H9 (cell line): ENCODE measurements at regions not wholly inside any gene's neighbourhood (a gene's known extent, or its start where the extent isn't known, plus 50 kb on each side); places are given as distances from the start of the nearest gene placed in this dataset.

Source experiments
- DNase-seq: peaks from one replicate; pipeline ENCODE4 v3.0.0-alpha.2; 2017
- H2AFZ ChIP-seq: one replicate; pipeline ENCODE4 v1.6.1; 2013; ENCODE audit warnings: mild to moderate bottlenecking, low read length, control low read depth, moderate library complexity
- H2AK5ac ChIP-seq: 2 replicates; pipeline ENCODE4 v1.6.1; 2013; ENCODE audit warnings: low read length, control low read depth, mixed read lengths; ENCODE audit not compliant: insufficient read length
- H2BK120ac ChIP-seq: one replicate; pipeline ENCODE4 v1.6.1; 2013; ENCODE audit warnings: low read depth, mild to moderate bottlenecking, low read length, control low read depth, inconsistent platforms; ENCODE audit not compliant: poor library complexity, severe bottlenecking
- H2BK12ac ChIP-seq: 2 replicates; pipeline ENCODE4 v1.6.1; 2013; ENCODE audit warnings: low read length, control low read depth, mixed read lengths, low read depth; ENCODE audit not compliant: insufficient read length
- H2BK15ac ChIP-seq: 2 replicates; pipeline ENCODE4 v1.6.1; 2013; ENCODE audit warnings: low read depth, low read length, control low read depth
- H2BK20ac ChIP-seq: one replicate; pipeline ENCODE4 v1.6.1; 2013; ENCODE audit warnings: low read depth, mild to moderate bottlenecking, low read length, control low read depth, inconsistent platforms; ENCODE audit not compliant: poor library complexity, severe bottlenecking
- H2BK5ac ChIP-seq: 2 replicates; pipeline ENCODE4 v1.6.1; 2013; ENCODE audit warnings: low read length, control low read depth, mixed read lengths; ENCODE audit not compliant: insufficient read length
- H3K14ac ChIP-seq: 2 replicates; pipeline ENCODE4 v1.6.1; 2013; ENCODE audit warnings: low read length, control low read depth; ENCODE audit not compliant: insufficient read depth
- H3K18ac ChIP-seq: 2 replicates; pipeline ENCODE4 v1.6.1; 2013; ENCODE audit warnings: low read depth, mild to moderate bottlenecking, mixed read lengths, low read length, control low read depth; ENCODE audit not compliant: insufficient read length
- H3K23ac ChIP-seq: 2 replicates; pipeline ENCODE4 v1.6.1; 2013; ENCODE audit warnings: low read length, control low read depth, mixed read lengths, low read depth; ENCODE audit not compliant: insufficient read length
- H3K23me2 ChIP-seq: 2 replicates; pipeline ENCODE4 v1.6.1; 2013; ENCODE audit warnings: low read depth, mild to moderate bottlenecking, mixed read lengths, low read length, control low read depth; ENCODE audit not compliant: insufficient read length, poor library complexity, severe bottlenecking
- H3K27ac ChIP-seq: 2 replicates; pipeline ENCODE4 v1.5.1; 2013; ENCODE audit warnings: low read length, control low read depth, mixed read lengths, low read depth; ENCODE audit not compliant: insufficient read length
- H3K27me3 ChIP-seq: 2 replicates; pipeline ENCODE4 v1.6.1; 2013; ENCODE audit warnings: low read length, control low read depth, inconsistent platforms; ENCODE audit not compliant: insufficient read depth
- H3K4ac ChIP-seq: 2 replicates; pipeline ENCODE4 v1.6.1; 2013; ENCODE audit warnings: low read depth, mild to moderate bottlenecking, control low read depth, inconsistent platforms, low read length, moderate library complexity
- H3K4me1 ChIP-seq: 2 replicates; pipeline ENCODE4 v1.6.1; 2013; ENCODE audit warnings: low read length, control low read depth, inconsistent platforms; ENCODE audit not compliant: insufficient read depth
- H3K4me2 ChIP-seq: 2 replicates; pipeline ENCODE4 v1.6.1; 2013; ENCODE audit warnings: low read length, control low read depth, mixed read lengths; ENCODE audit not compliant: insufficient read length, insufficient read depth
- H3K56ac ChIP-seq: 2 replicates; pipeline ENCODE4 v1.6.1; 2013; ENCODE audit warnings: low read depth, mild to moderate bottlenecking, mixed read lengths, low read length, control low read depth; ENCODE audit not compliant: insufficient read length
- H3K79me1 ChIP-seq: 2 replicates; pipeline ENCODE4 v1.6.1; 2013; ENCODE audit warnings: low read depth, mild to moderate bottlenecking, moderate library complexity, low read length, control low read depth, inconsistent platforms; ENCODE audit not compliant: insufficient read depth, poor library complexity, severe bottlenecking
- H3K79me2 ChIP-seq: 2 replicates; pipeline ENCODE4 v1.6.1; 2013; ENCODE audit warnings: low read length, control low read depth, inconsistent platforms; ENCODE audit not compliant: insufficient read depth
- H3K9ac ChIP-seq: 2 replicates; pipeline ENCODE4 v1.6.1; 2013; ENCODE audit warnings: low read length, control low read depth, mixed read lengths; ENCODE audit not compliant: insufficient read length; ENCODE audit errors: extremely low read depth
- H3K9me3 ChIP-seq: one replicate; pipeline ENCODE4 v1.6.1; 2013; ENCODE audit warnings: low read depth, low read length, inconsistent platforms; ENCODE audit not compliant: control insufficient read depth
- H3T11ph ChIP-seq: one replicate; pipeline ENCODE4 v1.6.1; 2013; ENCODE audit warnings: mild to moderate bottlenecking, low read length, control low read depth, inconsistent platforms
- H4K20me1 ChIP-seq: one replicate; pipeline ENCODE4 v1.6.1; 2013; ENCODE audit not compliant: control insufficient read depth, insufficient read length, insufficient read depth
- H4K5ac ChIP-seq: 2 replicates; pipeline ENCODE4 v1.6.1; 2013; ENCODE audit warnings: low read depth, mild to moderate bottlenecking, mixed read lengths, low read length, control low read depth; ENCODE audit not compliant: insufficient read length
- H4K8ac ChIP-seq: replicated peaks from 2 replicates; pipeline ENCODE4 v1.6.1; 2013; ENCODE audit warnings: low read length, control low read depth, mixed read lengths, low read depth; ENCODE audit not compliant: insufficient read length
- H4K91ac ChIP-seq: 2 replicates; pipeline ENCODE4 v1.6.1; 2013; ENCODE audit warnings: low read depth, mild to moderate bottlenecking, moderate library complexity, mixed read lengths, low read length, control low read depth; ENCODE audit not compliant: insufficient read length
- H3K27ac Mint-ChIP-seq, 3 experiments: 2 replicates in 2 of 3; 3 replicates in 1 of 3; pipeline ENCODE4 v1.8.0; 2020 to 2021; ENCODE audit warnings: mixed read lengths in 3 of 3, mild to moderate bottlenecking in 1 of 3, moderate library complexity in 1 of 3
- H3K27me3 Mint-ChIP-seq: 2 replicates; pipeline ENCODE4 v1.8.0; 2021; ENCODE audit warnings: low read depth, mild to moderate bottlenecking, moderate library complexity, mixed read lengths
- H3K36me3 Mint-ChIP-seq, 3 experiments: 2 replicates in 2 of 3; 3 replicates in 1 of 3; pipeline ENCODE4 v1.8.0; 2020 to 2021; ENCODE audit warnings: low read depth in 3 of 3, mixed read lengths in 3 of 3; ENCODE audit not compliant: insufficient read depth in 1 of 3
- H3K4me1 Mint-ChIP-seq, 2 experiments: 2 replicates each; pipeline ENCODE4 v1.8.0; 2020; ENCODE audit warnings: mixed read lengths in 2 of 2
- H3K4me3 Mint-ChIP-seq, 2 experiments: 2 replicates in 1 of 2; 3 replicates in 1 of 2; pipeline ENCODE4 v1.8.0; 2020 to 2021; ENCODE audit warnings: mild to moderate bottlenecking in 2 of 2, mixed read lengths in 2 of 2, moderate library complexity in 1 of 2
- H3K9me3 Mint-ChIP-seq, 2 experiments: 2 replicates in 1 of 2; 3 replicates in 1 of 2; pipeline ENCODE4 v1.8.0; 2020; ENCODE audit warnings: mild to moderate bottlenecking in 2 of 2, mixed read lengths in 2 of 2, moderate library complexity in 1 of 2
- WGBS: extraction: QIAGEN DNeasy Blood & Tissue Kit; methylation state at CpG from one replicate; pipeline ENCODE4 v1.1.7; 2013; ENCODE audit warnings: missing lambda C conversion rate, low lambda C conversion rate, mixed read lengths; ENCODE audit not compliant: insufficient read length; ENCODE audit errors: extremely low coverage; 5-methylcytosine and 5-hydroxymethylcytosine counted together
- TF ChIP-seq, protein P1 (sequence below): fragments of 200-600 bp; sonication (generic); conservative IDR thresholded peaks from 3 replicates; pipeline ENCODE4 v1.8.0; 2021; ENCODE audit warnings: antibody characterized with exemption, mild to moderate bottlenecking

DNA sequence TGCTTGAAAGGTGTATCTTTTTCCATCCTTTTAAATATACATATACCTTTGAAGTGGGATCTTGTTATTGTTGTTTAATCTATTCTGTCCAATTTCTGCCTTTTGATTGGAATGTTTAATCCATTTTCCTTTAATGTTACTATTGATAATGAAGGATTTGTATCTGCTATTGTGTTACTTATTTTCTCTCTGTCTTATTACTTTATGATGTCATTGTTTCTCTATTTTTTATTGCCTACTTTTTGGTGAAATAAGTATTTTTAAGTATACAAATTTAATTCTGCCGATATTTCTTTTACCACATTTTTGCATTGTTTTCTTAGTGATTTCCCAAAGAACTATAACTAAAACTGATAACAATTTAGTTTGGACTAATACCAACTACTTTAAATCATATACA lies 121.8 kb downstream of the RASSF9 start:
- H3K9me3 Mint-ChIP-seq, result peaks cover 0 to 5% of the 10 kb centered on the region in 2 experiments; a peak in 4 of 5 replicates
- H3K9ac ChIP-seq, result no peak overlapping the region
- H3K4ac ChIP-seq, result no peak overlapping the region
- no peaks in the 10 kb centered on the region for H3K27me3 Mint-ChIP-seq
- H2BK15ac ChIP-seq, result no peak overlapping the region
- no peaks in the 10 kb centered on the region for H3K79me1 ChIP-seq
- H3K27ac ChIP-seq, result no peak overlapping the region
- no peak overlapping the region for H2BK5ac ChIP-seq
- H3K23me2 ChIP-seq, result no peaks in the 10 kb centered on the region
- no peak overlapping the region for H3K4me2 ChIP-seq
- no peak overlapping the region for H2AK5ac ChIP-seq
- H3K4me1 ChIP-seq, result no peaks in the 10 kb centered on the region; the same call in 1 of the 2 replicates
- no peaks in the 10 kb centered on the region for H4K20me1 ChIP-seq
- no peak overlapping the region for H4K5ac ChIP-seq
- H3T11ph ChIP-seq, result no peak overlapping the region
- no peaks in the 10 kb centered on the region; a peak in 1 of 4 replicates for H3K4me1 Mint-ChIP-seq
- peaks cover 0 to 7% (median 4%) of the 10 kb centered on the region in 3 experiments; a peak in 3 of 7 replicates for H3K36me3 Mint-ChIP-seq
- WGBS, result no CpG with 5 or more reads among the region's 1 CpG
- no peak overlapping the region for H3K18ac ChIP-seq
- no peak overlapping the region for H2BK120ac ChIP-seq
- no peaks in the 10 kb centered on the region for H3K79me2 ChIP-seq
- no peak overlapping the region for H3K23ac ChIP-seq
- no peak for DNase-seq
- H4K8ac ChIP-seq, result no peak overlapping the region
- no peak overlapping the region for H4K91ac ChIP-seq
- H3K14ac ChIP-seq, result no peak overlapping the region
- TF ChIP-seq, protein P1, sequence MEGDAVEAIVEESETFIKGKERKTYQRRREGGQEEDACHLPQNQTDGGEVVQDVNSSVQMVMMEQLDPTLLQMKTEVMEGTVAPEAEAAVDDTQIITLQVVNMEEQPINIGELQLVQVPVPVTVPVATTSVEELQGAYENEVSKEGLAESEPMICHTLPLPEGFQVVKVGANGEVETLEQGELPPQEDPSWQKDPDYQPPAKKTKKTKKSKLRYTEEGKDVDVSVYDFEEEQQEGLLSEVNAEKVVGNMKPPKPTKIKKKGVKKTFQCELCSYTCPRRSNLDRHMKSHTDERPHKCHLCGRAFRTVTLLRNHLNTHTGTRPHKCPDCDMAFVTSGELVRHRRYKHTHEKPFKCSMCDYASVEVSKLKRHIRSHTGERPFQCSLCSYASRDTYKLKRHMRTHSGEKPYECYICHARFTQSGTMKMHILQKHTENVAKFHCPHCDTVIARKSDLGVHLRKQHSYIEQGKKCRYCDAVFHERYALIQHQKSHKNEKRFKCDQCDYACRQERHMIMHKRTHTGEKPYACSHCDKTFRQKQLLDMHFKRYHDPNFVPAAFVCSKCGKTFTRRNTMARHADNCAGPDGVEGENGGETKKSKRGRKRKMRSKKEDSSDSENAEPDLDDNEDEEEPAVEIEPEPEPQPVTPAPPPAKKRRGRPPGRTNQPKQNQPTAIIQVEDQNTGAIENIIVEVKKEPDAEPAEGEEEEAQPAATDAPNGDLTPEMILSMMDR, result no peak
- no peak overlapping the region for H3K4me3 Mint-ChIP-seq
- H2BK20ac ChIP-seq, result no peak overlapping the region
- no peak overlapping the region for H2AFZ ChIP-seq
- H2BK12ac ChIP-seq, result no peak overlapping the region
- no peak overlapping the region for H3K56ac ChIP-seq
- no peak overlapping the region for H3K27ac Mint-ChIP-seq
- H3K27me3 ChIP-seq, result no peaks in the 10 kb centered on the region
- H3K9me3 ChIP-seq, result no peaks in the 10 kb centered on the region
